ENCODE measurements at regions not wholly inside any gene's neighbourhood (a gene's known extent, or its start where the extent isn't known, plus 50 kb on each side); places are given as distances from the start of the nearest gene placed in this dataset.
A peak's percentile ranks its signal among the peaks of the same experiment; 100 is the strongest.
"Not testable (repeated sequence)": the region's sequence is repeated elsewhere in the genome, so short reads cannot be mapped to it uniquely, and the experiment has no call there.

DNA sequence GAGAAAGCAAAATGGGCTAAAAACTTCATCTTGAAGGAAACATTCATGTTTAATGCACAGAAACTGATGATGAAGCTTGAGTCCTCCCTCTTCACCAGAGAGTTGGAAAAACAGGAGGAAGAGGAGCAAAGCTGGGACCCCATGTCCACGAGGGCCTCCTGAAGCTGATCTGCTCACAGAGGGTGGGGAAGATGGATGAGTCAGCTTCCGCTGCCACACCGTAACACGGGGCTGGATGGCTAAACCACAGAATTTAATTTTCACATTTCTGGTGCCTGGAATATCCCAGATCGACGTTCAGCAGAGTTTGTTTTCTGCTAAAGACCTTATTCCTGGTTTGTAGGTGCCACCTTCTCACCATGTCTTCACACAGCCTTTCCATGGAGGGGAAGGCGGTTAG, 634.4 kb downstream of the RPIA start:
- not testable (repeated sequence) for DNase-seq

DNA sequence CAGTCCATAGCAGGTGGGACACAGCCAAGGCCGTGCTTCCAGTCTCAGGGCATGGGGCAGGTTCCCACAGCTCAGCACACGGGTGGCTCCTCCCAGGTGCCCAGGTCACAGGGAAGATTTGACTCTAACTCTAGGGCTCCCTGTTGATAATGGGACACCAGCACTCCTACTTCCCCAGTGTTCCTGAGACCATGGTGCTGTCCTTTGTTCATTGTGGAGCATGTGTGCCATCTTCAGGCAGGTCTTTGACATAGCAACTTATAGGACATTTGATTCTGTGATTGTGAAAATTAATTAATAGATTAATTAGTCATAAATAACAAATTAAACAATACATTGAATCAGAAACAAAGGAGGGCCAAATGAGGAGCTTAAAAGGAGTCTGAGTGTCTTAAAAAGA, 635.0 kb downstream of the RPIA start:
- DNase-seq: peak; percentile 2

DNA sequence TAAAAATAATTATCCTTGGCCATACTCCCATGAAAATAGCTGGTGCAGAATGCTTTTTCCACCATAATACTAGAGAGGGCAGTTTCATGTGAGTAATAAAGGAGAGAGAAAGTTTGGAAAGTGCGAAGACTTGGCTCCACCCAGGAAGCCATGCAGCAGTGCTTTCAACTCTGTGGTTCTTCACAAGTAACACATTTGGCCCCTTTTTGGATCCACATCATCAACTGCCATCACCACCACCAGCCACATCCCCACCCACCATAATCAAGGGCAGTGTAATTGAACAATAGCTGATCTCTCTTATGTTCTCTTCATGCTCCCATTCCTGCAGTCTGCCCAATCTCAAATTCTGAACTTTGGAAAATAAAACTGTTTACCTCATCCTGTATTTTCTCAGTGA, 637.3 kb downstream of the RPIA start:
- not testable (repeated sequence) for DNase-seq
